Stimulated activated CD4-positive, alpha-beta T cell treated with anti-CD3 and anti-CD28 coated beads, Interleukin-12 subunit alpha, Interleukin-12 subunit beta, amount 100 ng/mL, for 4 hours (primary cell): ENCODE measurements at regions not wholly inside any gene's neighbourhood (a gene's known extent, or its start where the extent isn't known, plus 50 kb on each side); places are given as distances from the start of the nearest gene placed in this dataset.
"Not testable (repeated sequence)": the region's sequence is repeated elsewhere in the genome, so short reads cannot be mapped to it uniquely, and the experiment has no call there.

Experiments used
- DNase-seq: peaks from one replicate; pipeline ENCODE4 v3.0.0-alpha.2; 2020

- no peak for DNase-seq
Observed at GRCh38 chr14:35987731-35988130, 161.6 kb downstream of the BRMS1L start.

GRCh38 chr14:35986219-35986573 is 160.1 kb downstream of the BRMS1L start:
- no peak for DNase-seq

- DNase-seq, result no peak
Observed at GRCh38 chr14:35985474-35986218, 159.5 kb downstream of the BRMS1L start.

GRCh38 chr14:35979531-35979930 is 153.4 kb downstream of the BRMS1L start:
- no peak for DNase-seq

- no peak for DNase-seq
Observed at GRCh38 chr14:35978561-35978960, 152.4 kb downstream of the BRMS1L start.

GRCh38 chr14:35975814-35976213 is 149.7 kb downstream of the BRMS1L start:
- no peak for DNase-seq

- no peak for DNase-seq
Observed at GRCh38 chr14:35973770-35974169, 147.6 kb downstream of the BRMS1L start.

GRCh38 chr14:35971965-35972630 is 146.0 kb downstream of the BRMS1L start:
- DNase-seq, result no peak

GRCh38 chr14:35969310-35969709 is 143.2 kb downstream of the BRMS1L start:
- DNase-seq, result no peak

GRCh38 chr14:35965400-35965799 is 139.3 kb downstream of the BRMS1L start:
- no peak for DNase-seq

GRCh38 chr14:35964697-35965286 is 138.7 kb downstream of the BRMS1L start:
- no peak for DNase-seq

- no peak for DNase-seq
Observed at GRCh38 chr14:35963209-35963608, 137.1 kb downstream of the BRMS1L start.

- no peak for DNase-seq
Observed at GRCh38 chr14:35961697-35962274, 135.6 kb downstream of the BRMS1L start.

GRCh38 chr14:35959835-35960234 is 133.7 kb downstream of the BRMS1L start:
- no peak for DNase-seq

GRCh38 chr14:35958499-35958898 is 132.4 kb downstream of the BRMS1L start:
- DNase-seq, result no peak

GRCh38 chr14:35956376-35957085 is 130.4 kb downstream of the BRMS1L start:
- no peak for DNase-seq

GRCh38 chr14:35952584-35952983 is 126.4 kb downstream of the BRMS1L start:
- DNase-seq, result no peak

GRCh38 chr14:35949920-35950513 is 123.9 kb downstream of the BRMS1L start:
- DNase-seq, result no peak

GRCh38 chr14:35947983-35948382 is 121.8 kb downstream of the BRMS1L start:
- DNase-seq, result not testable (repeated sequence)

GRCh38 chr14:35944847-35945246 is 118.7 kb downstream of the BRMS1L start:
- peak; percentile 6 for DNase-seq

- DNase-seq, result no peak
Observed at GRCh38 chr14:35940291-35940690, 114.2 kb downstream of the BRMS1L start.

- DNase-seq, result no peak
Observed at GRCh38 chr14:35938770-35939169, 112.6 kb downstream of the BRMS1L start.

- DNase-seq, result no peak
Observed at GRCh38 chr14:35934499-35934898, 108.4 kb downstream of the BRMS1L start.
